Osteocyte (in vitro differentiated cells): ENCODE measurements at regions not wholly inside any gene's neighbourhood (a gene's known extent, or its start where the extent isn't known, plus 50 kb on each side); places are given as distances from the start of the nearest gene placed in this dataset.

Experiments used
- DNase-seq: peaks from one replicate; pipeline ENCODE4 v3.0.0; 2021; ENCODE audit warnings: mixed read lengths; ENCODE audit not compliant: unreplicated experiment; ENCODE audit errors: extremely low spot score
- H3K27ac Mint-ChIP-seq: one replicate; pipeline ENCODE4 v1.8.0; 2021; ENCODE audit warnings: mild to moderate bottlenecking, mixed read lengths; ENCODE audit not compliant: unreplicated experiment
- H3K27me3 Mint-ChIP-seq: one replicate; pipeline ENCODE4 v1.8.0; 2021; ENCODE audit warnings: mixed read lengths; ENCODE audit not compliant: unreplicated experiment
- H3K36me3 Mint-ChIP-seq: one replicate; pipeline ENCODE4 v1.8.0; 2021; ENCODE audit warnings: mixed read lengths; ENCODE audit not compliant: unreplicated experiment
- H3K4me1 Mint-ChIP-seq: one replicate; pipeline ENCODE4 v1.8.0; 2021; ENCODE audit warnings: mixed read lengths; ENCODE audit not compliant: unreplicated experiment
- H3K4me3 Mint-ChIP-seq: one replicate; pipeline ENCODE4 v1.8.0; 2021; ENCODE audit warnings: mild to moderate bottlenecking, moderate library complexity, mixed read lengths; ENCODE audit not compliant: unreplicated experiment
- H3K9me3 Mint-ChIP-seq: one replicate; pipeline ENCODE4 v1.8.0; 2021; ENCODE audit warnings: mixed read lengths; ENCODE audit not compliant: unreplicated experiment
- CTCF ChIP-seq: fragments of 200-600 bp; sonication (generic); IDR thresholded peaks from 2 replicates; pipeline ENCODE4 v1.5.0; 2021; ENCODE audit warnings: antibody characterized with exemption, mild to moderate bottlenecking, moderate library complexity

- H3K9me3 Mint-ChIP-seq: peaks cover 5% of the 10 kb centered on the region
- no peak for DNase-seq
- H3K4me3 Mint-ChIP-seq: no peak overlapping the region
- TF ChIP-seq CTCF: no peak
- H3K36me3 Mint-ChIP-seq: no peaks in the 10 kb centered on the region
- H3K27me3 Mint-ChIP-seq: peaks cover 6% of the 10 kb centered on the region
- H3K4me1 Mint-ChIP-seq: peaks cover 3% of the 10 kb centered on the region
- no peak overlapping the region for H3K27ac Mint-ChIP-seq
These were observed 309.5 kb downstream of the FBXO15 start for GRCh38 chr18:73838107-73838506.

GRCh38 chr18:73835656-73836364 lies 311.8 kb downstream of the FBXO15 start:
- no peak overlapping the region for H3K4me3 Mint-ChIP-seq
- H3K4me1 Mint-ChIP-seq: no peaks in the 10 kb centered on the region
- TF ChIP-seq CTCF: no peak
- H3K27me3 Mint-ChIP-seq: peaks cover 6% of the 10 kb centered on the region
- H3K36me3 Mint-ChIP-seq: no peaks in the 10 kb centered on the region
- peaks cover 5% of the 10 kb centered on the region for H3K9me3 Mint-ChIP-seq
- H3K27ac Mint-ChIP-seq: no peak overlapping the region
- no peak for DNase-seq

GRCh38 chr18:73835039-73835438 lies 312.6 kb downstream of the FBXO15 start:
- DNase-seq: no peak
- Mint-ChIP-seq H3K36me3 (no peaks in the 10 kb centered on the region), H3K9me3 (peaks cover 5% of the 10 kb centered on the region), H3K4me3 (no peak overlapping the region), H3K27me3 (peaks cover 6% of the 10 kb centered on the region), H3K27ac (no peak overlapping the region), H3K4me1 (no peaks in the 10 kb centered on the region)
- no peak for TF ChIP-seq CTCF

GRCh38 chr18:73831688-73832087 lies 315.9 kb downstream of the FBXO15 start:
- H3K27ac Mint-ChIP-seq: no peak overlapping the region
- no peak for DNase-seq
- H3K4me1 Mint-ChIP-seq: no peaks in the 10 kb centered on the region
- H3K4me3 Mint-ChIP-seq: no peak overlapping the region
- no peak for TF ChIP-seq CTCF
- H3K36me3 Mint-ChIP-seq: no peaks in the 10 kb centered on the region
- peaks cover 5% of the 10 kb centered on the region for H3K9me3 Mint-ChIP-seq
- peaks cover 4% of the 10 kb centered on the region for H3K27me3 Mint-ChIP-seq

- Mint-ChIP-seq H3K36me3 (no peaks in the 10 kb centered on the region), H3K27me3 (peaks cover 13% of the 10 kb centered on the region), H3K27ac (no peak overlapping the region), H3K4me1 (no peaks in the 10 kb centered on the region), H3K4me3 (no peak overlapping the region), H3K9me3 (peaks cover 5% of the 10 kb centered on the region)
- no peak for DNase-seq
- no peak for TF ChIP-seq CTCF
These were observed 318.5 kb downstream of the FBXO15 start for GRCh38 chr18:73829146-73829545.
